GM11168 (cell line): ENCODE measurements at regions not wholly inside any gene's neighbourhood (a gene's known extent, or its start where the extent isn't known, plus 50 kb on each side); places are given as distances from the start of the nearest gene placed in this dataset.
"Not testable (repeated sequence)": the region's sequence is repeated elsewhere in the genome, so short reads cannot be mapped to it uniquely, and the experiment has no call there.

Experiments used
- in situ Hi-C: fragments of 300-500 bp; cut with MboI; formaldehyde crosslinking; loops from one replicate; pipeline ENCODE4 v1.12.0; 2022; ENCODE audit warnings: low sequenced_read_pairs; ENCODE audit not compliant: unreplicated experiment

DNA sequence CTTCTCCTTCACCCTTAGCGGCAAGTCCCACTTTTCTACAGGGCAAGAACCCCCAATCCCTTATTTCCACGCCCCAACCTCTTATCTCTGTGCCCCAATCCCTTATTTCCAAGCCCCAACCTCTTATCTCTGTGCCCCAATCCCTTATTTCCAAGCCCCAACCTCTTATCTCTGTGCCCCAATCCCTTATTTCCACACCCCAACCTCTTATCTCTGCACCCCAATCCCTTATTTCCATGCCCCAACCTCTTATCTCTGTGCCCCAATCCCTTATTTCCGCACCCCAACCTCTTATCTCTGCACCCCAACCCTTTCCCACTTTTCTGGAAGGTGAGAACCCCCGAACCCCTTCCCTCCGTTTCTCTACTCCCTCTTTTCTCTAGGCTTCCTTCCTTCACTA lies 116.1 kb upstream of the GJE1 start:
- in situ Hi-C loops = not testable (repeated sequence)

DNA sequence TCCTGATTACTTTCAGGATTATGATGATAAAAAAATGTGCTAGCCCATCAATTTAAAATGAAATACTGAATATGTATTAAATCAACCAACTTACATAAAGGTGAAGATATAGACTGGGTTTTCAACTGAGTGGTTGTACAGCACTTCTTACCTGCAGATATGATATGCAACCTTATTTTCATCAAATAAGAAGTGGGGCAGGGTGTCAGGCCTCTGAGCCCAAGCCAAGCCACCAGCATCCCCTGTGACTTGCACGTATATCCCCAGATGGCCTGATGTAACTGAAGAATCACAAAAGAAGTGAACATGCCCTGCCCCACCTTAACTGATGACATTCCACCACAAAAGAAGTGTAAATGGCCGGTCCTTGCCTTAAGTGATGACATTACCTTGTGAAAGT lies 117.3 kb upstream of the GJE1 start:
- in situ Hi-C loops = not testable (repeated sequence)

DNA sequence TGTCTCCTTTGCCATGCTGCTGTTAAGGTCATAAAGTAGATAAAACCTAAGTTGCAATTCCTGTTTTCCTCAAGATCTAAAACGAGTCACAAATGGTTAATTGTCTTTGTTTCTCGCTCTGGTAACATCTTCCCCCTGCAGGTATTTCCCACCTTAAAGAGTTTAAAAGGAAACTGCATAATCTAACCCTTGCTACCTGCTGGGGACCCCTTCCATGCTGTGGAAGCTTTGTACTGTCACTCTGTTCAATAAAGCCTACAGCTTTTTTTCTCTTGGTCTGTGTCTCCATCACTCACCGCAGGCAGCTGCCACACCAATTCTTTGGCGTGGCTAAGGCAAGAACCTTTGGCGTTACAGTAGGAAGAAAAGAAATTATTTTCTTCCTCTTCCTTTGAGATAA lies 117.7 kb upstream of the GJE1 start:
- in situ Hi-C loops = no loop called here

DNA sequence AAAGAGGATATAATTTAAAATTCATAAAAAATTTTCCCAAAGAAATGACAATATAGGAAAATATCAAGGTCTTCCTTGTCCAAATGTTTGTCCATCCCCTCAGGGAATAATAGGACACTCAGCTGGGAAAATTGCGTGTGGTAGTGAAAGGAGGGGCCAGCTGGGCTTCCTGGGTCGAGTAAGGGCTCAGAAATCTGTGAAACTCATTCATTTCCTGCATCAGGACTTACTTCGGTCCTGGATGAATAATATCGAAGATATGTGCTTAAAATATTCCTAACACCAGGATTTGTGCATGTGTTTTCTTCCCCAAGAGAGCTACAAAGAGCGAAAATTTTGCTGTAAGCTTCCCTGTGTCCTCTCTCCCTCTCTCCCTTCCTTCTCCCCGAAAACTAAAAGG lies 118.2 kb upstream of the GJE1 start:
- in situ Hi-C loops = no loop called here

DNA sequence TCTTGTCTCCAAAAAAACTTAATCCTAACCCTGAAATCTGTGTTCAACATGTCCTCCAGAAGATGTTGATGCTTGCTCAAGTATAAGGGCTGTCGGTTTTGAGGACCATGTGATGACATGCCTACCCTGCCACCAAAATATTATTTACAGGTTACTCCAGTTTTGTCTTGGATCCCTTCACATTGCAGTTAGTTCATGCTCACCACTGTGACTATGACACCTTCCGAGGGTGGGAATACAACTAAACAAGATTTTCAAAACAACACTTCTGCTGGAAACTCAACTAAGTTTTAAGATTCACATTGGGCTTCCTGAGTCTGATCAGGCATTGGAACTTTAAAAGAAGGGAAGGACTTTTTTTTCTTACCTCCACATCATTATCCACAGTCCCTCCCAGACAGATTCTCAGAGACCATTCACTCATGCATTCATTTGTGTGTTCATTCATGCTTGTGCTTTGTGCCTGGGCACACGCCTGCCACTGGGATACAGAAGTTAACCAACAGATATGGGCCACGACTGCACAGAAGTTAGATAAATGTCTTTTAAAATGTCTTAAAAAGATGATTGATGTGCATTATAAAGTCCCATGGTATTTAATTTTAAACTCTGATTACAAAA lies 118.7 kb upstream of the GJE1 start:
- in situ Hi-C loops = no loop called here

DNA sequence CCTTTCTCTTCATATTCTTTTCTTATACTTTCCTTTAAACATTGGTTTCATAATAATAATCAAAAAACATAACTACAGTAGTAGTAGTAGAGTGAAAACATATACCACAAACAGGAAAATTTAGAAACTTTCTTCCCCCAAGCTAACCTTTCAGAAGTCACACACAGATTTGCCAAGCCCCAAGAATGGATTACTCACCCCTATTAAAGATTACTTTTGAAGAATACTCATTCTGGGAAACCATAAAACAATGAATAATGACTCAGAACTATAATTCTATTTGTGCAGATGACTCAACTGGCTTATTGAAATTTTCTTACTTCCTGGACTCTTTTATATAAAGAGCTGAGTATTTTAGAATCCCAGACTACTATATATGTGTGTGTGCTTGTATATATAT lies 119.4 kb upstream of the GJE1 start:
- in situ Hi-C loops = no loop called here

DNA sequence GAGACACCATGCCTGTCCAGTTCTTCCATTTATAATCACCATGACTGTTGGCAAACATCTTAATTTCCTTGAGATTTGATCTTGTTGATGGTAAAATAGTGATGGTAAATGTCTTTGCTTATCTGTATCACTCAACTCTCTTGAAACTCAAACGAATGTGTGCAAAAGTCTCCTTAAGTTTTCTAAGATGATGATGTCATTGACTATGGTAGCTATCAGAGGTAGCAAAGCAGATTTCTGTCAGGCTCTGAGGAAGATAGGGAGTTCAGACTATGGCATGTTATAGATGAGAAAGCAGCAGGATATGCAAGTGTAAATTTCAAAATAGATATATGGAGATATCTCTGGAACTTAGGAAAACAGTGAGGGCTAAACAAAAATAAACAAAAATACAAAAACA lies 121.0 kb upstream of the GJE1 start:
- in situ Hi-C loops = no loop called here

DNA sequence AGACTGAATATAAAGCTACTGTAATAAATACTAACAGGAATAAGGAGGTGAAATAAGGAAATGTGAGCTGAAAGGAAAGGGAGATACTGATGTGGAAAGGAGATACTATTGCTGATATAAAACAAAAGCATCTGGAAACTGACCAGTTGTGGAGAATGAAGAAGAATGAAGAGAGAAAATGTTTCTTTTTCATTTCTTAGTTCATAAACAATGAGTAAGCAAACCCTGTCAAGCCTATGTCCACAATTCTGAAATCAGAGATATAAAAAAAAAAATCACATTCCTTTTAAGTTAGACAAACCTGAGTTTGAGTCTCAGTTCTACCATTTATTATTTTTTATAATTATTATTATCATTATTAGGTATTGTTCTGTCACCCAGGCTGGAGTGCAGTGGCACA lies 121.6 kb upstream of the GJE1 start:
- in situ Hi-C loops = no loop called here

DNA sequence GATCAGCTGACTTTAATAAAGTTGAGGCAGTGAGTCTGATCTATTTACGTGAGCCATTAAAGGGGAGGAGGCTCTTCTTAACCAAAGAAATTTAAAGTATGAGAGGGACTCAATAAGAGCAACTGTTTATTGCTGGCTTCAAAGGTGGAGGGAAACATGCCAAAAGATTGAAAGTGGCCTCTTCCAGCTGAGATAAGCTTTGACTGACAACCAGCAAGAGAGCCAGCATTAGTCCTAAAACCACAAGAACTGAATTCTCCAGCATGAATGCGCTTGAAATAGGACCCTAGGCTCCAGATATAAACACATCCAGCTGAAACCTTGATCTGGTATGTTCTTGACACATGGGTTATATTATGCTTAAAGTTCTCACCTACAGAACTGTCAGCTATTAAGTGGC lies 123.1 kb upstream of the GJE1 start:
- in situ Hi-C loops = no loop called here

DNA sequence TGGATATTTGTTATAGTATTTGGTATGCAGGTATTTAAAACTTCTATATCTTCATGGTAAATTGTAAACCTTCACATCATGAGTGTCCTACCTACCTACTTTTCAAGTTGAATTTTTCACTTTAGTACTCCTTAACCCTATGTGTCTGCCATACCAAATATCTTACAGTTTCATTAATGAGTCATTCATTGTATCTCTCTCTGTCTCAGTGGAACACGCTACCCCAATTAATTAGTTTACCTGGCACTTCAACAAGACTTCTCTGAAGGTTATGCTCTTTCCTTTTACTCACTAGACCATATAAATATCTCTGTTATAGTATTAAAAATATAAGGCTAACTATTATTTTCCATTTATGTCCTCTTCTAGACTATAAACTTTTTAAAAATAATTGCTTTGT lies 123.9 kb upstream of the GJE1 start:
- in situ Hi-C loops = no loop called here

DNA sequence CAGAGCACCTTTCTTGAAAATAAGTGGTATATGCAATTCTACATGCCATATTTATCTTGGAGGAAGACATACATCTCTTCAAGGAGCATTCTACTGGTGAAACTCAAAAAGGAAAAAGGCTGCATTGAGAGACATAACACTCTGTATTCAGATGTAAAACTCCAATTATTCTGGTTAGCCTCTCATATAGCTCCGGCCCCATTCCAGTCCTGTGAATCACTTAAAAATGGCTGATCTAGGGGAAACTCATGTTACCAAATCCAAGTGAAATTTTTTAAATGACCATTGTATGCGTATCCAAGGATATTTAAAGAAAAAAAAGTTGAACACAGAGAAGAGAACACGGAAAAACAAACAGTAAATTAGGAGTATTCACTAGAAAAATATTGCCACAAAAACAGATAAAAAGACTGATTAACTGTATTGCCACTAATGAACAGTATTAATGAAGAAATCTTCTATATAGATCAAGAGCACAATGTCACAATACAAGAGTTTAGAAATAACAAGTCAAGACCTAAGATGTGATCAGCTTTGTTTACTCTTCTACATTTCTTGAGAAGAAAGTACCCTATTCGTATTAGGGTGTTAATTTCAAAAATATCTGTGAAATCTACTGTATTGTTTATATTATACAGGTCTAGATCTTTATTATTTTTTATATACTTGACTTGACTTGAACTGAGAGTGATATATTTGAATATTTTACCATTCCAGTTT lies 124.5 kb upstream of the GJE1 start:
- in situ Hi-C loops = no loop called here

DNA sequence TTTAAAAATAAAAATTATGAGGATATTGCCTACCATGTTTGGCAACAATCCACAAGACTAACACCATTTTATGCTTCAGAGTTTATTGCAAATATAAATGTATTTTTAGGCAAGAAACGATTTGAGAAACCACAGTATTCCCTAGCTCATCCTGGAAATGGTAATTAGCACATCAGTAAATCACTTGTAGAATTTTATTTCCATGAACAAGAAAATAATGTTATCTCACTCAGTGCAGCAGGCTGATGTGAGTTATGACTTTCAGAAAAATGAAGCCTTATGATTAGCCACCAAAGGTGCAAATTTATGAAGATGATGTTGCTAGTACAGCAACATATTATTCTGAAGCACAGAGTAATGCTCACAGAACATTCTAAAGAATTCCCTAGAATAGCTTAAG lies 127.7 kb upstream of the GJE1 start:
- in situ Hi-C loops = no loop called here

DNA sequence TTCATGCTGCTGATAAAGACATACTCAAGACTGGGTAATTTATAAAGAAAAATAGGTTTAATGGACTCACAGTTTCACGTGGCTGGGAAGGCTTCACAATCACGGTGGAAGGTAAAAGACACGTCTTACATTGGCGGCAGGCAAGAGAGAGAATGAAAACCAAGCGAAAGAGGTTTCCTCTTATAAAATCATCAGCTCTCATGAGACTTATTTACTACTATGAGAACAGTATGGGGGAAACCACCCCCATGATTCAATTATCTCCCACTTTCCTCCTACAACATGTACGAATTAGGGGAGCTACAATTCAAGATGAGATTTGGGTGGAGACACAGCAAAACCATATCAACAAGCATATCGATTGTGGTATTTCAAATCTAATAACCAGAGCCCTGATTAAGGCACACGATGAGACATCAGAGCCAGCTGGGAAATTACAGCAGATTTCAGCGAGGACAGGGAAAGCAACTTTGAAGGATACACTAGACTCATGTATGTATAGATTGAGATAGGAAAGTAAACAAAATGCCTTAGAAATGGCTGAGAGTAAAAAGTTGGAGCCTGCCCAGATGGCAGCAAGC lies 129.8 kb upstream of the GJE1 start:
- in situ Hi-C loops = no loop called here

DNA sequence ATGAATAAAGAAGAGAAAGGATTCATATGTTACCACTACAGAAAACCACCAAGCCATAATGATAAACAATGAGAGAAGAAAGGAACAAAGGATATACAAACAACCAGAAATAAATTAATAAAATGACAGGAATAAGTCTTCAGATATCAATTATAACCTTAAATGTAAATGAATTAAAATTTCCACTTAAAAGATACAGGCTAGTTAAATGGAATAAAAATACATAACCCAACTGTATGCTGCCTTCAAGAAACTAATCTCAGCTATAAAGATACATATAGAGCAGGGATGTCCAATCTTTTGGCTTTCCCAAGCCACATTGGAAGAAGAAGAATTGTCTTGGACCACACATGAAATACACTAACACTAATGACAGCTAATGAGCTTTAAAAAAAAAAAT lies 135.9 kb upstream of the GJE1 start:
- in situ Hi-C loops = no loop called here

DNA sequence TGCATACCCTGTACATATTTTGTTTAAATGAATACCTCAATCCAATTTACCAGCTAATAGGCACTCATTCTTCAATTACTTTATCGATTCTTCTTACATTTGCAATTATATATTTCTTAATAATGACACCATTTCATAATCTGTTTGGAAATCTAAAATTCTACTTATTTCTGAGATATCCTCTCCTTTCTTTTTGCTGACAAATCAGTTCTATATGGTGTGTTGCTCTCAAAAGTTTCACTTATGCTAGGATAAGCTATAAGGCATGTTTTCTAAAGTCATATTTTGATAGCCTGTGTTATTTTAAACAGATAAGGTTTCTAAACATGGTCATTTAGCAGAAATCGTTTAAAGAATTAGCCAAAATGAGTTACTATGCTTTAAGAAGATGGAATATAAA lies 140.6 kb upstream of the GJE1 start:
- in situ Hi-C loops = no loop called here

DNA sequence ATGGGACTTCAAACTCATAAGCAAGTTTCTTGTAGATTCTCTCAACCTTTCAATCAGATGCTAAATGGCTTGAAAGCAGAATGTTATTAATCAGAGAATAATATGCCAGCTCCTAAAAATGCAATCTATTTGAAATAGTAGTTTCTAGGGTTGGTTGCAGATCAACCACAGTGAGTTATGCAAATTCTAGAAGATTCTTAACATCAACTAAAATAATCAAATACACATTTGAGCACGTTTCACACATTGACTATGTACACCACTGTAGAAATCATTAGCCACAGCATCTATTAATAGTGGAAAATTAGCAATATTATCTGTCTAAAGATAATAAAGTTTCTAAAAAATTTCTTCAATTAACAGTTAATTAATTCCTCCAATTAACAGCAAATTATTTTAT lies 141.9 kb upstream of the GJE1 start:
- in situ Hi-C loops = no loop called here

DNA sequence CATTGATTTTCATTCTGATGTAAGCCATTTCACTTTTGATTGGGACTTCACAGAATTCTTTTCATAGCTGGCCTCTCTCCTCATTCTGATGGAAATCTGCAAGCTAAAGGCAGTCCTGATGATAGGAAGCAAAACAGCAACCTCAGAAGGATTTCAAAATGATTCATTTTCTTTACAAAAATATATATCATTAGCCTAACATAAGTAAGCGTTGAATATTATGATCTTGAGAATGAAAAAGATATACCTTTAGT lies 143.1 kb upstream of the GJE1 start:
- in situ Hi-C loops = no loop called here

DNA sequence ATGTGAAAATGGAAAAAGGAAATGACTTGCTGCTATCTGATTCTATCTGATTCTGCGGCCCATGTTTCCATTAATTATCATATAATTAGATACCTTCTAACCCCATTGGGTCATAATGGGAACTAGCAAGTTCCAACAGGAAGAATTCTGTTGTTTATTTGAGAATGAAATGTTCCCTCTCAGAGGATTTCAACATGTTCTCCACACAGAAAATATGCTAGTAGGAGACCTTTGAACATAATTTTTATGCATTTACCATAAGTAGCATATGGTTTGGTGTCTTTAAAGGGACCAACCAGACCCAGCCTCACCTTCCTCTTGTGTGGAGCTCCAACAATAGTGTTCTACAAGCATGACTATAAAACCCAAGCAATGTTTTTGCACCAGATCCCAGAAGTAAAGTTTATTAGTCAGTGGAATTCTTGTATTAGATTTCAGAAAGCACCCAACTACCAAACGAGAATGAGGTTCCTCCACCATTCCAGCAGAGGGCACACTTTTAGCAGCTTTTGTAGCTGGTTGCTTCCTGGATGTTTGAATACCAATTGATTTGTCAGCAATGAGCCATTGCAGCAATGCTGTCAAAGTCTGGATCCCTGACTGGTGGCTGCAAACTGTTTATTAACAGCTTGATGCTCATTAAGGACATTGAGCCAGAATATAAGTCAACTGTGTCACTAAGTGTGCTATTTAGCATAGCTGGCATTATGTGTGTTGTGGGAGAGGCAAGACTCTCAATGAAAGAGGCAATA lies 143.6 kb upstream of the GJE1 start:
- in situ Hi-C loops = no loop called here

DNA sequence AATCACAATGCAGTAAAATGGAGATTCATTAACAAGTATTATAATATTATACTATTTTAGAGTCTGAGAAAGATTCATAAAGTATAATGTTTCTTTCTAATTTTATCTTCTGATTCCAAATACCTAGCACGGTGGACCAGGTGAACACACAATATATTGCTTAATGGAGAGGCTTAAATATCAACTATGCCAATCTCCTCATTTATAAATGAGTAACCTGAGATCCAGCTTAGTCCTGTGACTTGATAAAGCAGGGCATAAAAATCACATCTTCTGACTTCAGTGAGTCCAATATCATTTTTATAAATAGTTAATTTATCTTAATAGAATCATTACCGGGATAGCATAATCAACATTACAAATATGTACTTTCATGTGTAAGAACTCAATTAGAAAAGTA lies 144.4 kb upstream of the GJE1 start:
- in situ Hi-C loops = no loop called here

DNA sequence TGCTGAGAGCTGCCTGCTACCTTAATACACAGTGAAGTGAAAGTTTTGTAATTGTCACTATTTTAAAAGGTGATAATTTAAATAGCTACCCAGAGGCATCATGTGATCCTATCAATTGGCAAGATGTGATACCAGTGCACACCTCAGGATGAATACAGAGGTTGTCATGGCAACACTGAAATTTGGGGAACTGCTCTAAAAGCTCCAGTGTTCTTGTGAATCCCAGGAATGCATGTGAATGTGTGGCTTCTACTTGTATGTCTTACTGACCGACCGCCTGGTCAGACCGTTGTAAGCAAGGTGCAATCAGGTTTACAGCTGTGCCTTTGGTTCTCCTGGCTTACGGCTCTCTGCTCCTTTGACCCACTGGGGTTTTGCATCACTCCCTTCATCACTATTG lies 146.3 kb upstream of the GJE1 start:
- in situ Hi-C loops = no loop called here

DNA sequence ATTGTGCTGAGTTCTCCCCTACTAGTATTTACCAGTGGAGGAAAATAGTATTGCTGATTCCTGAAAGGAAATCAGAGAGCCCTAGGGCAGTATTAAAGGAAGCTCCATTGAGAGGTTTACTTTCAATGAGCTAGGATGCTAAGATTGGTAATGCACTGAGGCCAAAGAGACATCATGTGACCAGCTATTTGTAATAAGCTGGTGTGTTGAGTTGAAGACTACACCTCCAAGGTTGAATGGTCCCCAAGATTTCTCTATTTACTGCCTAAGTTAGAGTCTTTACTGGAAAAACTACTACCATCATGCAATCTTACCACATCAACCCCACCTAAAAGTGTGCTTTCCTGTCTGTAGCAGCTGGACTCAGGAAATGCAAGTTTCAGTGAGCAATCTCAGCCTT lies 151.5 kb upstream of the GJE1 start:
- in situ Hi-C loops = no loop called here

DNA sequence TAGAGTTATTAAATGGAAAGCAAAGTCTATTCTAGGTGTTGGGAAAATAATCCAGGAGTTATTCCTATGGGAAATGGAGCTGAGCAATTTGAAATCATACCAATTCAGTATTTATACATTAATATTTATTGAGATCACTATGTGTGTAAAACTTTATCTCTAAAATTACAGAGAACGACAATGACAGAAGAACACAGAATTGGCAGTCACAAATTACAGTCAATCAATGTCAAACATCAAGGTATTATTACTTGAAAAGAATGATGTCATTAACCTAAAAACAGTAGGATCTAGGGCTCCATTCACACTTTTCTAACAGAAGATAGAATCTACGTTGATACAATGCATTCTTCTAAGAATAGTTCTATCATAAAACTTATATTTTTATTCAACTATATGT lies 154.9 kb upstream of the GJE1 start:
- in situ Hi-C loops = no loop called here
